HG03108 (cell line): ENCODE measurements at regions not wholly inside any gene's neighbourhood (a gene's known extent, or its start where the extent isn't known, plus 50 kb on each side); places are given as distances from the start of the nearest gene placed in this dataset.

Experiments used
- ATAC-seq: cut with Tn5 transposase; IDR thresholded peaks from one replicate; pipeline ENCODE4 v1.9.1; 2021; ENCODE audit warnings: moderate library complexity; ENCODE audit not compliant: unreplicated experiment

- ATAC-seq, result no peak
Measured at GRCh38 chr5:74296685-74297408, 343.7 kb downstream of the ENC1 start.

- ATAC-seq, result no peak
Measured at GRCh38 chr5:74295676-74296075, 344.9 kb downstream of the ENC1 start.

- ATAC-seq, result no peak
Measured at GRCh38 chr5:74295141-74295540, 345.4 kb downstream of the ENC1 start.

DNA sequence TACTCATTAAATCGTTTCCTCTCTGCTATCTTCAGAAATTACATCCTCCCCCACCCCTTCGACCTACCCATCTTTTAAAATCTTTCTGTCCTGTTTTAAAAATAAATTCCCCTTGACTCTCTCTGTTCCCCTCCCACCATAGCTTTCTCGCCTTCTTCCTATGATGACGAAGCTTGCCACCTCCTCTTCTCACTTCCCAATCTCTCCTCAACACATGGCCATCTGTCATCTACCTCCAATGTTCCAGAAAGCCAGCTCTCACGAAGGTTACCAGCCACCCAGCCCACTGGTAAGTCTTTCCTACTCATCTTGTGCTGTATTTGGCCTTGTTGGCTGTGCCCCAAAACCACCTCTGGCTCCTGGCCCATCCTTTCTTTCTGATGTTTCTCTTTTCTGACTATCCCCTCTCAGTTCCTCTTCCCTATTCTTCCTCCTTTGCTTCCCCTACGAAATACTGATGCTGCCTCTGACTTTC, 346.3 kb downstream of the ENC1 start:
- peak; percentile 75 for ATAC-seq

- no peak for ATAC-seq
Measured at GRCh38 chr5:74293182-74293581, 347.3 kb downstream of the ENC1 start.

- no peak for ATAC-seq
Measured at GRCh38 chr5:74290634-74291241, 349.8 kb downstream of the ENC1 start.

DNA sequence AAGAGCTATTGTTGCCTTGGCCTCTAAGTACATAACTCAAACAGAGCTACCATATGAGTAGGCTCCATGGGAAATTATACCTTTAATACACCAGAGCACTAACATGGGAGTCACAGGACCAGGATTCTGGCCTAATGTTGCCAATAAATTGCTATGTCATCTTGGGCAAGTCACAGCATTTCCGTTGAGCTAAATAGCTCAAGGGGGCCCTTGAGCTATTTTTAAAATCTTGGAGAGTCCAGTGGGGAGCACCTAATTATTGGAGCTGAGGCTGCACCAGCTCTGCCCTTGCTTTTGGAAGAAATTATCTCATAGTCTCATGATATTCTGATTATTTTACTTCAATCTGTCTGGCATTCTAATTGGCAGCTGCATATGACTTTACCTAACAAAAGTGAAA, 350.8 kb downstream of the ENC1 start:
- no peak for ATAC-seq

GRCh38 chr5:74289238-74289637, 351.3 kb downstream of the ENC1 start:
- no peak for ATAC-seq

DNA sequence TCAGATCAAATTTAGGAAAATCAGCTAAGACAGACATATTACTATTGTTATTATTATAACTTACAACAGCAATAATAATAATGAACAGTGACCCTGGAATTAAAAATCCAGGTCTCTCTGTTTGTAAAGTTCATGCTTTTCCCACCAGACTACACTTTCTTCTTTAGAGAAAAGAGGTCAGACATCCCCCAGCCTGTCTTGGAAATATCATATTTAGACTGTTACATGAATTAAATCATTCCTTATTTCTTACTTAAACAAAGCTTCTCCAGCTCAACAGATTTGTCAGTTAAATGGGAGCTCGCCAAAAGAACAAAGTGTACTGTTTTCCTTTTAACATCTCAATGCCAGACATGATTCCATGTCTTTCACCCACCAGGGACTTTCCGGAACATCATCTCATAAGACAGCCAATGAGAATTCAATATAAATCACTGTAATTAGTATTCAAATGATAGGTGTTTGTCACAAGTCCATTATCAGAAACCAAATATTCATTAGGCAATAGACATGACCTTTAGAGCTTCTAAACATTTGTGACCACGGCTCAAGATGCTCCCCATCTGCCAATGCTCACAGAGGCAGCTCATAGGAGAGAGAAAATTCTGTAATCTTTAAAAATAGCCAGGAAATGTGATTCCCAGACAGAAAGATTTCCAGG, 351.9 kb downstream of the ENC1 start:
- no peak for ATAC-seq

DNA sequence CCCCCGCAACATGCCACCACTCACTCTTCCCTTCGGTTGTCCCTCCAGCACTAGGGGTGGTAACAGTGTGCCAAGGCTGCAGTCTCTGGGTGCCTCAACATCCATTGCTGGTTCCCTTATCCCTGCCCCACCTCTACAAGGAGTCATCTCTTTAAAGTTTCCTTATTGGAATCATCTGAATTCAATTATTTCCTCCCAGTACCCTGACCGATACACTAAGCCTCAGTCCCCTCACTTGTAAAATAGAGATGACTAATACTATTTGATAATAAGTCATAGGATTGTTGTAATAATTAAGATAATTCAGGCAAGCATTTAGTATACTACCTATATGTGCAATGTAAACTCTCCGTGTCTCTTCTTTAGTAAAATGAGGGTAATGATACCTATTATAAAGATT, 352.5 kb downstream of the ENC1 start:
- no peak for ATAC-seq

GRCh38 chr5:74286734-74287695, 353.5 kb downstream of the ENC1 start:
- ATAC-seq, result no peak

DNA sequence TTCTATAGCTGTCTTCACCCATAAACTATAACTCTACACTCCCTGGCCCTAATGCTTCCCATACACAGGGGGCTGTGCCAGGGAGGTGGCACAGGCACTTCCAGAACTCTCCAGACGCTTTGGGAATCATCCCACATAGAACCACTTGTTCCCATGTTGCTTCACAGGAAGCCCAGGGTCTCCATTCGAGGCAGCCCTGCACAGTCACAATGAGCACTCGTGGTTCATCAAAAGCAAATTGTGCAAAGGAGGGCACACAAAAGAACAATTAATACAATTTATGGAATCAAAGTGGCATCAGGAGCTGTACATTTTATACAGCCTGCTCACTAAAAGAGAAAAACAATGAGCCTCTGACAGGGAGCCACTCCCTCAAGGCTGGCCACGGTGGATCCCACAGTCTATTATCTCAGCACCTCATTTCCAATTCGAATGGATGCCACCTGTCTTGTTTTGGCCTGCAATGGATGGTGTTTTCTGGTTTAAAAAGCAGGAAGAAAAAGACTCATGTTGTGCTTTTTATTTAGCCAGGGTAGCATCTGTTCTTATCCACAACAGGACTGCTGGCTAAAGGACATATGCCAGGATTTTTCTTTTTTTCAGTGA, 354.8 kb downstream of the ENC1 start:
- no peak for ATAC-seq

- no peak for ATAC-seq
Measured at GRCh38 chr5:74282490-74282889, 358.0 kb downstream of the ENC1 start.

DNA sequence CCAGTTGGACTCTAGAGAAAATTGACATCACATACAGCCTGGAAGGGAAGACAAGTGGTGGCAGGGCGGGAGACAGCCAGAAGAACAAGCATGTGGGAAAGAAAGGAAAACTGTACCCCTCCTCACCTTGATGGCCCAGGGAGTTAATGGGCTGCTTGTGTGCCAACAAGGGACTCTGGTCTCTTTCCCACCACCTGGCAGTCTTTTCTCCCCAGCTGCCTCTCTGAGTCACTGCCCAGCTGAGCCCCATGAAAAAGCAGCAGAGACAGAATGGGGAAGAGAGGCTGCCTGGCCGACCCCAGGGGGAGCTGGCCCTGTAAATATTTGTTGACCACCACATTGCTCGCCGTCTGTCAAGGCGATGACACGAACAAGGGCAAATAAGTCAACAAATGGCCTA, 359.4 kb downstream of the ENC1 start:
- ATAC-seq, result no peak

DNA sequence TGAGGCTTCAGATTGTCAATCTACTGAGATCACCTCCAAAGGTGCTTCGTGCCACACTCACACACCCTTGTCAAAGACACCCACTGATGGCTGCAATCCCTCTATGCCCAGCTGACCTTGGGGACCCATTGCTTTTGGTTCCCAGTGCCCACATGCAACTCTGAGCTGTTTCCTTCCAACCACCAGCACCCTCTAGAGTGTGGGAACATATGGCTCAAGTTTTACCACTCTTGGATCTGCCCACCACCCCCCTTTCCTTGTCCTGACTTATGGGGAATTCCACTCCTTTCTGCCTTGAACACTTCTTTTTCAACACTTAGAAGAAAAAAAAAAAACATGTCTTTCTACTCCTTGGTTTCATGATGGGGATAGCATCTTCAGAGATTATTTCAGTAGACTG, 360.2 kb downstream of the ENC1 start:
- no peak for ATAC-seq

DNA sequence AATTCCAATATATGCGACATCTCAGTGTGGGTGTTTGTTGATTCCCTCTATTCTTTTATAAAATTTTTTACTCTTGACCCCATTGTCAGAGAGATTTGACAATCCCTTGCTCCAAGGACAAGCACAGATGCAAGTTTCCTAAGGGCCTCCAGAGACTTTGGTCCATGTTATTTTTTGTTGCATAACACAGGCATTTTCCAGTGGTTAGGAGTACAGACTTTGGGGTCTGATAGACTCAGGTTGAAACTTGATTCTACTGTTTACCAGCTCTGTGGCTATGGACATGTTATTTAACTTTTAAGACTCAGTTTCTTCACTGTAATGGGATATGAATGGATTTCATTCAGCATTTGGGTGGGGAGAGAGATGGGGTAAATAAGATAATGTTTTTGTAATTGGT, 361.3 kb downstream of the ENC1 start:
- no peak for ATAC-seq

DNA sequence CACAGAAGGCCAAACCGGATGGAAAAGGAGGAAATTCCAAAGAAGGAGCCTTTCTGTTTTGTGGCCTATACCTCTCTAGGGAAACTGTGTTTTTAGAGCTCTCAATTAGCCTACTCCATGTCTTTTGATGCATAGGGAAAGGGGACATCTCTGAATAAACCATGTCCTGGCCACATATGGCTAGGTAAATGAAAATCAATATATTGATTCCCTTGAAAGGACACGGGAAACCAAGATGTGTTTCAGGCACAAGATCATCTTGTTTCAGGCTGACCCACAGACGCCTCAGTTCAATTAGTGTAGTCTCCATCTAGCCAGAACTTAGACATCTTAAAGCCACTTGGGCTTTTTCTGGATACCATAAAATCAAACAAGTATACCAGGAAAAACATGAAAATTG, 363.1 kb downstream of the ENC1 start:
- no peak for ATAC-seq

GRCh38 chr5:74275171-74275992, 365.1 kb downstream of the ENC1 start:
- ATAC-seq, result no peak

GRCh38 chr5:74274326-74274725, 366.2 kb downstream of the ENC1 start:
- ATAC-seq, result no peak
